ENCODE measurements at regions not wholly inside any gene's neighbourhood (a gene's known extent, or its start where the extent isn't known, plus 50 kb on each side); places are given as distances from the start of the nearest gene placed in this dataset.

DNA sequence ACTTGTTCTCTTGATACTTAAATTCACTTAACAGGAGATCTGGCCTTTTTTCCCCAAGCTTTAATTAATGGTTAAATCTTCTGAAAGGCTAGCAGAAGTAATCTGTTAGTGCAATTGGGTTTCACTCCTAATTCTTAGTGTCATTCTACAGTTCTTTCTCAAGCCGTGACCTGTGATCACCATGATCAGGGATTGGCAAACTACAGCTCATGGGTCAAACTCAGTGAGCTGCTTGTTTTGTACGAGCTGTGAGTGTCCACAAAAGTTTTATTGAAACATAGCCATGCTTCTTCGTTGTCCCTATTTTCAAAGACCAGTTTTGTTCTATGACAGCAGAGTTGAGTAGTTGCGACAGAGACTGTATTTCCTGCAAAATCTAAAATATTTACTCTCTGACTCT is 109.4 kb upstream of the KCNJ15 start:
- no peak for TF ChIP-seq CTCF (IDR thresholded peaks at IDR 0.05; ENCODE audit: borderline replicate concordance, control extremely low read depth, extremely low read depth, insufficient read depth, missing control alignments)
- in situ Hi-C loops (cut with MboI; ENCODE audit: low sequenced_read_pairs, unreplicated experiment) = loop anchor here (25.0 kb wide), 1 partner anchor 435 kb away; no protein-coding TSS in a partner anchor
- DNase-seq (ENCODE audit: low spot score) = no peak

DNA sequence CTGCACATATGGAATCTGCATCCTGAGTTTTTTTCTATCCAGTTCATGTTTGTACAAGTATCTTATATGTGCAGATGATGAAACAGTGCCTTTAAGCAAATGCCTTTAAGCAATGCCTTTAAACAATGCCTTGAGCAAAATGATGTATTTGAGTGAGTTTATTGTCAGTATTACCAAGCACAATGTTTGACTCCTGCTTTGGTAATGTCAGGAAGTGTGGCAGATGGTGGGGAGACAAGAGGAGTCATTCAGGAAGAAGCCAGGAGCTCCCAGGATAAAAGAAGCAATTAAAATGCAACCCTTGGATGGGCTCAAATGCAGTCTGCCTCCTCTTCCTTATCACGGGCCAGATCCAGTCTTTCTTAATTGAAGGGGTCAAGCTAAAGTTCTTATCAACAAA is 108.7 kb upstream of the KCNJ15 start:
- no peak for TF ChIP-seq CTCF (IDR thresholded peaks at IDR 0.05; ENCODE audit: borderline replicate concordance, control extremely low read depth, extremely low read depth, insufficient read depth, missing control alignments)
- in situ Hi-C loops (cut with MboI; ENCODE audit: low sequenced_read_pairs, unreplicated experiment) = loop anchor here (25.0 kb wide), 1 partner anchor 436 kb away; no protein-coding TSS in a partner anchor
- DNase-seq (ENCODE audit: low spot score) = no peak

- DNase-seq (ENCODE audit: low spot score) = no peak
- no peak for TF ChIP-seq CTCF (IDR thresholded peaks at IDR 0.05; ENCODE audit: borderline replicate concordance, control extremely low read depth, extremely low read depth, insufficient read depth, missing control alignments)
- in situ Hi-C loops (cut with MboI; ENCODE audit: low sequenced_read_pairs, unreplicated experiment) = loop anchor here (10.0 kb wide), 1 partner anchor 204 kb away; no protein-coding TSS in a partner anchor
Observed at GRCh38 chr21:38151021-38151645, 105.7 kb upstream of the KCNJ15 start.

DNA sequence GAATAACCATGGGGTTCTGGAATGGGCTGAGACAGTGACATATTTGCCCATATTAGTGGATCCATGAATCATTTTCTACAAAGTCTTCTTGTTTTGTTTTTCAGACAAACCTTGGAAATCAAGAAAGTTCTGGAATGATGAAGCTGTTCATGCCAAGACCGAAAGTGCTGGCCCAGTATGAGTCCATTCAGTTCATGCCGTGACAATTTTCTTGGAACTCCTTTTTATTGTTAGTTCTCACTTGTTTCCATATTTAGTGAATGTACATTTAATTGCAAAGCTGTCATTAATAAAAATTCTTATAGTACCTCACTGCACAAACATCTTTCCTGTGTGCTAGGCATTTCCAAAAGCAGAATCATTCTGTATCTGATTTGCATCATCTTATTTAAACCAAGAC is 100.6 kb upstream of the KCNJ15 start:
- in situ Hi-C loops (cut with MboI; ENCODE audit: low sequenced_read_pairs, unreplicated experiment) = loop anchor here (10.0 kb wide), 1 partner anchor 199 kb away; no protein-coding TSS in a partner anchor
- no peak for TF ChIP-seq CTCF (IDR thresholded peaks at IDR 0.05; ENCODE audit: borderline replicate concordance, control extremely low read depth, extremely low read depth, insufficient read depth, missing control alignments)

GRCh38 chr21:38159355-38159754 is 97.4 kb upstream of the KCNJ15 start:
- TF ChIP-seq CTCF (IDR thresholded peaks at IDR 0.05; ENCODE audit: borderline replicate concordance, control extremely low read depth, extremely low read depth, insufficient read depth, missing control alignments) = peak; percentile 72
- peak; percentile 59 for DNase-seq (ENCODE audit: low spot score)
- in situ Hi-C loops (cut with MboI; ENCODE audit: low sequenced_read_pairs, unreplicated experiment) = loop anchor here (10.0 kb wide), 1 partner anchor 195 kb away; no protein-coding TSS in a partner anchor

More for the DNA sequence above, 100.6 kb upstream of the KCNJ15 start:
- DNase-seq (ENCODE audit: low spot score) = no peak

- TF ChIP-seq CTCF (IDR thresholded peaks at IDR 0.05; ENCODE audit: borderline replicate concordance, control extremely low read depth, extremely low read depth, insufficient read depth, missing control alignments) = no peak
- DNase-seq (ENCODE audit: low spot score) = no peak
- in situ Hi-C loops (cut with MboI; ENCODE audit: low sequenced_read_pairs, unreplicated experiment) = no loop called here
Observed at GRCh38 chr21:38165466-38166172, 91.2 kb upstream of the KCNJ15 start.

Measured in GM13976 (cell line).